ENCODE measurements at regions not wholly inside any gene's neighbourhood (a gene's known extent, or its start where the extent isn't known, plus 50 kb on each side); places are given as distances from the start of the nearest gene placed in this dataset.

DNA sequence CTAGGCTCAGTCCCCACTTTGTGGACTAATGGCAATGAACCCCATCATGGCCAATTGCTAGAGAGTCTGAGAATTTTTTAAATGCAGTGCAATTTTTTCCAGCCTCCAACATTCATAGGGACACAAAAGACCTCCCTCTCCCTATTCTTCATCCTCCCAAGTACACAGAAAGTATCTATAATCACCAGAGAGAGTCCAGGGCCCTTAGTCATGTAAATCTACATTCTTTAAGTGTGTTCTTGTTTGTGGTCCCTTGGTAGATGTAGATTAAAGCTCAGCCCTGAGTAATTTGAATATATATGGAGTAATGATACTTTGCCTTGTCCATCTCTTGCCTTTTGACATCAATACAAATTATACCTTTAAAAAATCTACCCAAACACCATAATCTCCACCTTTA, 51.3 kb upstream of the ATXN3L start:
- H3K4me1 ChIP-seq (ENCODE audit: insufficient read depth, low read length, poor library complexity, severe bottlenecking), result no peaks in the 10 kb centered on the region
- H3K79me2 ChIP-seq (ENCODE audit: insufficient read depth, low read length), result no peaks in the 10 kb centered on the region
- H3K4me2 ChIP-seq (ENCODE audit: low read depth, low read length, poor library complexity, severe bottlenecking), result no peak overlapping the region
- no peaks in the 10 kb centered on the region for H3K27me3 ChIP-seq (ENCODE audit: insufficient read depth, low read length, poor library complexity, severe bottlenecking)
- H3F3A ChIP-seq (ENCODE audit: low read depth), result no peaks in the 10 kb centered on the region
- H4K20me1 ChIP-seq (ENCODE audit: insufficient read depth, low read length, poor library complexity, severe bottlenecking), result no peaks in the 10 kb centered on the region
- H3K9ac ChIP-seq (ENCODE audit: low read depth, low read length, poor library complexity, severe bottlenecking), result no peak overlapping the region
- no peaks in the 10 kb centered on the region for H3K9me2 ChIP-seq (replicated peaks; ENCODE audit: low read depth, low read length)
- no peaks in the 10 kb centered on the region for H3K36me3 ChIP-seq (ENCODE audit: insufficient read depth, low read length)
- H2AFZ ChIP-seq (ENCODE audit: low read length), result no peak overlapping the region
- H3K9me3 ChIP-seq (ENCODE audit: insufficient read depth, low read depth, low read length), result no peaks in the 10 kb centered on the region
- H3K4me3 ChIP-seq (ENCODE audit: low read length, poor library complexity, severe bottlenecking), result no peak overlapping the region
- TF ChIP-seq, protein P1, sequence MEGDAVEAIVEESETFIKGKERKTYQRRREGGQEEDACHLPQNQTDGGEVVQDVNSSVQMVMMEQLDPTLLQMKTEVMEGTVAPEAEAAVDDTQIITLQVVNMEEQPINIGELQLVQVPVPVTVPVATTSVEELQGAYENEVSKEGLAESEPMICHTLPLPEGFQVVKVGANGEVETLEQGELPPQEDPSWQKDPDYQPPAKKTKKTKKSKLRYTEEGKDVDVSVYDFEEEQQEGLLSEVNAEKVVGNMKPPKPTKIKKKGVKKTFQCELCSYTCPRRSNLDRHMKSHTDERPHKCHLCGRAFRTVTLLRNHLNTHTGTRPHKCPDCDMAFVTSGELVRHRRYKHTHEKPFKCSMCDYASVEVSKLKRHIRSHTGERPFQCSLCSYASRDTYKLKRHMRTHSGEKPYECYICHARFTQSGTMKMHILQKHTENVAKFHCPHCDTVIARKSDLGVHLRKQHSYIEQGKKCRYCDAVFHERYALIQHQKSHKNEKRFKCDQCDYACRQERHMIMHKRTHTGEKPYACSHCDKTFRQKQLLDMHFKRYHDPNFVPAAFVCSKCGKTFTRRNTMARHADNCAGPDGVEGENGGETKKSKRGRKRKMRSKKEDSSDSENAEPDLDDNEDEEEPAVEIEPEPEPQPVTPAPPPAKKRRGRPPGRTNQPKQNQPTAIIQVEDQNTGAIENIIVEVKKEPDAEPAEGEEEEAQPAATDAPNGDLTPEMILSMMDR (conservative IDR thresholded peaks at IDR 0.05; ENCODE audit: low read length), result no peak
- no peak for TF ChIP-seq EZH2phosphoT487 (IDR thresholded peaks at IDR 0.05; ENCODE audit: borderline replicate concordance)

DNA sequence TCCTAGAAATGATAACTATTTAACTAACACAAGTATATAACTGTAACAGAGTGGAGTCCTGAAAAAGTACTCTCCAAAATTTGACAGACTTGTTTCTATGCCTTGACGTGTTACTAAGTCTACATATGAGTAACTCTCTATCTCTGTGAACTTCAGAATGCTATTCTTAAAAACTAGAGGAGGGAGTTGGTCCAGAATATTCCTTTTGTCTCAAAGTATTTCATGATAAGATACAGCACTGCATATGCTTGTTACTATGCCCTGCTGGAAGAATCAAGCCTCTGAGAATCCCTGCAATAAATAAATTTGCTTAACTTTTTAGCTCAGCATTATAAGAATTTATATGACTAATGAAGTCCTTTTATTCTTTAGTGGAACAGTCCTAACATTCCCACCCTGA, 50.9 kb upstream of the ATXN3L start:
- H3K9ac ChIP-seq (ENCODE audit: low read depth, low read length, poor library complexity, severe bottlenecking), result no peak overlapping the region
- H3K4me1 ChIP-seq (ENCODE audit: insufficient read depth, low read length, poor library complexity, severe bottlenecking), result no peaks in the 10 kb centered on the region
- no peaks in the 10 kb centered on the region for H3K9me2 ChIP-seq (replicated peaks; ENCODE audit: low read depth, low read length)
- no peak overlapping the region for H2AFZ ChIP-seq (ENCODE audit: low read length)
- H3K4me2 ChIP-seq (ENCODE audit: low read depth, low read length, poor library complexity, severe bottlenecking), result no peak overlapping the region
- H3K9me3 ChIP-seq (ENCODE audit: insufficient read depth, low read depth, low read length), result no peaks in the 10 kb centered on the region
- no peaks in the 10 kb centered on the region for H3K36me3 ChIP-seq (ENCODE audit: insufficient read depth, low read length)
- no peak for TF ChIP-seq EZH2phosphoT487 (IDR thresholded peaks at IDR 0.05; ENCODE audit: borderline replicate concordance)
- TF ChIP-seq, protein P1 (conservative IDR thresholded peaks at IDR 0.05; ENCODE audit: low read length), result no peak
- H3K79me2 ChIP-seq (ENCODE audit: insufficient read depth, low read length), result no peaks in the 10 kb centered on the region
- H3F3A ChIP-seq (ENCODE audit: low read depth), result no peaks in the 10 kb centered on the region
- no peaks in the 10 kb centered on the region for H4K20me1 ChIP-seq (ENCODE audit: insufficient read depth, low read length, poor library complexity, severe bottlenecking)
- H3K4me3 ChIP-seq (ENCODE audit: low read length, poor library complexity, severe bottlenecking), result no peak overlapping the region
- no peaks in the 10 kb centered on the region for H3K27me3 ChIP-seq (ENCODE audit: insufficient read depth, low read length, poor library complexity, severe bottlenecking)

Data from Loucy (cell line).